ENCODE measurements at regions not wholly inside any gene's neighbourhood (a gene's known extent, or its start where the extent isn't known, plus 50 kb on each side); places are given as distances from the start of the nearest gene placed in this dataset.
A peak's percentile ranks its signal among the peaks of the same experiment; 100 is the strongest.

DNA sequence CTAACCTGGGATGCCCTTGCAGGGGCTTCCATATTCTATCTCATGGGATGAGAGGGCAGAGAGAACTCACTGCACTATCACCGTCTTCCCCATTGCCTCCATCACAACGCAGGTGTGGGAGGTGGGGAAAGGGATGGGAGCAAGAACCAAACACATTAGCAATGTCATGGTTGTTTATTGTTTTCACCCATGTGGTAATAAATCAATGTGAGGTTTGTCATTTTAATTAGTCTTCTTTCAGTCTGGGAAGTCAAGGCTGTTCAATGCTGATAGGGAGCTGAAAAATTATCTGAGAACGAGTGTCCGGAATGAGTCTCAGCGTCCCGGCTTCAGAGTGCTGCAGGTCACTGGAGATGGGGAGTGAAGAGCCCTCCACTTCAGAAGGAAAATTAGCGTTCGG, 268.5 kb downstream of the DUSP10 start:
- no peak for DNase-seq
- in situ Hi-C loops (cut with HindIII; ENCODE audit: low pct_ligation_motif_present, low pct_unique_long_range_greater_than_20kb, low sequenced_read_pairs) = no loop called here

DNA sequence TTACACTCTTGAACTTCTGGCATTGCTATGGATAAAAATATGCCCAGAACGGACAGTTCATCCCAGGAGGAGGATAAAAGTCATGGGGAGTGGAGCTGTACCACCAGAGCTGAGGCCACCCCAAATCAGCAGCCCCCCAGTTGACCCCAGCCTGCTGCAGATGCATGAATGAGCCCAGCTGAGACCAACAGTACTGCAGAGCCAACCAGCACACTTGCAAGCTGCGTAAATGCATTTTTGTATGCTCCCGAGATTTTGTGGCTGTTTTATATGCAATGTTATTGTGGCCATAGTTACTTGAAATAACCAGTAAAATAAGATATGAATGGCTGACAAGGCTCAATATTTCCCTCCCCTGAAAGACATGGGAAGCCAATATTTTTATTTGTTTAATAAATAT, 264.6 kb downstream of the DUSP10 start:
- in situ Hi-C loops (cut with HindIII; ENCODE audit: low pct_ligation_motif_present, low pct_unique_long_range_greater_than_20kb, low sequenced_read_pairs) = no loop called here
- no peak for DNase-seq

DNA sequence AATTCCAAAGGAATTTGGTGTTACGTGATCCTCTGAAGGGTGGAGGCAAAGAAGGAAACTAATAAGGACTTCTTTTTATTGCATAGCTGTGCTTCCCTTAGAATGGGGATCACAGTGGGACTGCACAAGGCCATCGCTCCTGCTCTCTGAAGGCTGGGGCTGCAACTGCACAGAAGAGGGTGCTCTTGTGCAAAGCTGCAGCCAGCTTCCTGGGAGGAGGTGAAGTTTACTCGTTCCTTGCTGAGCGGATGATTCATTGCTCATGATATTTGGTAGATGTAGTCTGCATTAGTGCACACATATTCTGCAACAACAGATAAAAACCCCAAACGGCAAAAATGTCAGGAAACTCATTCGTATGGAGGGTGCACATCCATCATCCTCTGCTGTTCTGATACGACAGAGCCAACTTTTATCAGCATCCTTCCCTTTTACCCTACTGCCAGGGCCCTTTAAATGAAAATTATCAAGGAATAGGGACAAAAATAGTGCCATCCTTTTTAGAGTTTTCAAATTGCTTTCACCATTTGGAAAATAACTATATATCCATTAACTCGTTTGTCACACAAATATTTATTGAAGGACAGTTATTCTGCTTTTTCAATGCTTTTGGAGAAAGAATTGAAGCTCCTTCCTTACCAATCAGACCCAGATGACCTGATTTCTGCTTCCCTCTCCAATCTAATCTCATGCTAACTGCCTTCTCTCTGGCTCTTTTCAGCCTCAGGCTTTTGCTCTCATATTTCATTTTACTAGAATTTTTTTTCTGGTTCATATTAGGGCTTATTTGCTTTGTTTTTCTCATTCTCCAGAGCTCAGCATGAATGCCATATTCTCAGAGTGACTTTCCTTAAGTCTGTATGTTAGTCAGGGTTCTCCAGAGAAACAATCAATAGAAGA, 263.6 kb downstream of the DUSP10 start:
- peak; percentile 86 for DNase-seq
- in situ Hi-C loops (cut with HindIII; ENCODE audit: low pct_ligation_motif_present, low pct_unique_long_range_greater_than_20kb, low sequenced_read_pairs) = no loop called here

DNA sequence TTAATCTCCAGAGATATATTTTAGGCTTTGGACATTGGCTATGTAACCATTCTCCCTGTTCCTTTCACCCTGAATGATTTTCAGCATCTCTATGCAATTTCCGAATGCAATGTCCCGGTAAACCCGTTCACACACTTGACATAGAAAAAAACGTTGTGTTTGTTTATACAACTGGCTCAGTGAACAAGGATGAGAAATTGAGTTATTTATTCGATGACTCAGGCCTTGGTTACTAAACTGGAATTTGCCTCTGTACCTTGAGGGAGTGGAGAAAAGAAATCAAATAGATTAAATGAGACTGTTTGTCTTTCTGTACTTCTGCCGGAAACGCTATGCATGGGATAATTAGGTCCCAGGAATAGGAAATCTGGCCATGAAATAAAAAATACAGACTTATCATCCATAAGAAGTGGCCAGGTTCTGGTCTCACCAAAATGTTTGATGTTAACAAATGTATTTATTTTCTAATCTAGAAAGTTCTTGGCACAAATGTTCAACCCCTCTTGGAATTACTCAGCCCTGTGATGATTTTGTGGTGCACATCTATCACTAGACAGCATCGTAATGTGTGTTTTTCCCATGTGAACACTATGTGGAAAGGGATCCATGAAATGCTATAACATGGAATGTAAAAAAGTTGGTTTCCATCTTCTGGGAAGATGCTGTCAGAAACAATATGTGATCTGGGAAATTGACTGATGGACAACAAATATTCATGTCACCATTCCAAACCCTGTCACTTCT, 253.9 kb downstream of the DUSP10 start:
- in situ Hi-C loops (cut with HindIII; ENCODE audit: low pct_ligation_motif_present, low pct_unique_long_range_greater_than_20kb, low sequenced_read_pairs) = no loop called here
- DNase-seq = peak; percentile 56

DNA sequence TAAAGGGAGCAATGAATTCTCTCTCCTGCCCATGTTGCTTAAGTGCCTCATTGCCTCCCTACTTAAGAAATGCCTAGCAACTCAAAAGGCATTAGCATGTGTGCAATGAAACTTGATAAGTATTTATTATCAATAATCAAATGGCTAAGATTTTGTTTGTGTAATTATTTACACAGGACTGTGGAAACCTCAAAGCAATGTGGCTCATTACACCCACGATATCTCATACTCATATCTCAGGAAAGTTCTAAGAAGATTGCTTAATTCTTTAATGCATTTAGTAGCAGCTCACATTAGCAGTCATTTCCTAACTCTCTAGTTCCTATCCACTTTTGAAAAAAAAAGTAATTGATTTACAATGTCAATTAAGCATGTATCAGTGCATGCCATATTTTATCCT, 253.3 kb downstream of the DUSP10 start:
- in situ Hi-C loops (cut with HindIII; ENCODE audit: low pct_ligation_motif_present, low pct_unique_long_range_greater_than_20kb, low sequenced_read_pairs) = no loop called here
- no peak for DNase-seq

DNA sequence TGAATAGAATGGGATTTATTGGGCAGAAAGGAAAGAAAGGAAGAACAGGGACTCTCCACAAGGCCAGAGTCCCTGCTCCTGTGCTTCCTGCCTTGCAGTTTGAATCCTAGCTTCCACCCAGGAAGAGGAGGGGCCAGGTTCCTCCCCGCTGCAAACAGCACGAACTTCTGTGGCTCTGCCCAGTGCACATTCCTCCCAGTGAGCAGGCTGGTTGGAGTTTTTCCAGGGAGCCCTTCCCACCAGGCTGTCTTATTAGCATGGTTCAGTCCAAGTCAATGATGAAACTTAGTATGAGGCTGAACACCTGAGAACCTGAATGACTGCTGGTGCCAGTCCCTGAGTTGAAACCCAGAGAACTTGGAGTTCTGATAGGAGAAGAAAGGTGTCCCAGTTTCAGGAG, 247.2 kb downstream of the DUSP10 start:
- DNase-seq = no peak
- in situ Hi-C loops (cut with HindIII; ENCODE audit: low pct_ligation_motif_present, low pct_unique_long_range_greater_than_20kb, low sequenced_read_pairs) = no loop called here

DNA sequence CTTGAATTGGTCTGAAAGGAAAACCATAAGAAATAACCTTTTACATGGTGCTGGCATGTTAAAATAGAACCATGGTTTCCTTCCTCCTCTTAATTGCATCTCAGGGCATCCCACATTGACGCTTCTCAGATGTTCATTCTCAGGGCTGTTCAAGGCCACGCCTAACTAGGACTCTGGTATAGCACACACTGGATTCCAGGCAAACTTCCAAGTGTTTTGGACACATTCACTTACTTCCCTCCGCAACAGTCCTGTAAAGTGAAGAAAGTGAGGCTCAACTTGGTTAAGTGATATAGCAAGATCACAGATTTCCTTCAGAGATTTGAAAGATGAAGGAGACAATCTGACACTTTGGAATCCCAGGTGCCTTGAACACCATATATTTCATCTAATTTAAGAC, 244.8 kb downstream of the DUSP10 start:
- no peak for DNase-seq
- in situ Hi-C loops (cut with HindIII; ENCODE audit: low pct_ligation_motif_present, low pct_unique_long_range_greater_than_20kb, low sequenced_read_pairs) = no loop called here

DNA sequence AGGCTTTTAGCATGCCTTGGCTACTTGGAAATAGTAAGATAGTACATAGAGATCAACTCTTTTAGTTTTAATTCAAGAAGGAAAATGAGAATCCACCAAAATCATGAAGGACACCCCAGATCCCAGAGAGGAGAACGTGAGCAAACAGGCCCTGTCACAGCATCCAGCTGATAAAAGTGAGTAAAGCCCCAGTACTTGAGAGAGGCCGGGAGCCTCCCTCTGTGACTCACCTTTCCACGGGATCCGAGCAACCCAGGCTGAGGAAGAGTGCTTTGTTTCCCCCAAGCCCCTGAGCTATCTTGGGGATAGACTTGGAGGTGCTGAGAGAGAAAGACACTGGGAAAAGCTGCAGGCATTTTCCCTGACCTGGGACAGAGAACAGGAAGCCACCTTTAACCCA, 238.6 kb downstream of the DUSP10 start:
- DNase-seq = no peak
- in situ Hi-C loops (cut with HindIII; ENCODE audit: low pct_ligation_motif_present, low pct_unique_long_range_greater_than_20kb, low sequenced_read_pairs) = no loop called here

DNA sequence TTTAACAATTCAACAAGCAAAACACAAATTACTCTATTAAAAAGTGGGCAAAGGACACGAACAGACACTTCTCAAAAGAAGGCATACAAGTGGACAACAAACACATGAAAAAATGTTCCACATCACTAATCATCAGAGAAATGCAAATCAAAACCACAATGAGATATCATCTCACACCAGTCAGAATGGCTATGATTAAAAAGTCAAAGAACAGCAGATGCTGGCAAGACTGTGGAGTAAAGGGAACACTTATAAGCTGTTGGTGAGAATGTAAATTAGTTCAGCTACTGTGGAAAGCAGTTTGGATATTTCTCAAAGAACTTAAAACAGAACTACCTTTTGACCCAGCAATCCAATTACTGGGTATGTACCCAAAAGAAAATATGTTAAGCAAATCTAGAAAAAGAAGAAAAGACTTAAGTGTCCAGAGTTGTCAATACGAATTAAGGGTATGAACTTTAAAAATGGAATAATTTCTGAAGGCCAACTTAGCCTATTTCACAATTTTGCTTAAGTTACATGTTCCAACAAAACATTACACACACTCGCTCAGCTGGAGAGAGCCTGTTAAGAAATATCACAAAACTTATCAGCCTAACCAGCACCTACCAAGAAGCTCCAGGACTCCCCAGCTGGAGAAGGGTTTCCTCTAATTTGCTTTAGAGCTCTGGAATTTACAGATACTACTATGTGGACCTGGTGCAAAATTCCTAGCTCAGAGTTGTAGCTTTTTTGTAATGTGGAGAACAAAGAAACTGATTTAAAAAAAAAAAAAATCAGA, 232.1 kb downstream of the DUSP10 start:
- in situ Hi-C loops (cut with HindIII; ENCODE audit: low pct_ligation_motif_present, low pct_unique_long_range_greater_than_20kb, low sequenced_read_pairs) = no loop called here
- no peak for DNase-seq

DNA sequence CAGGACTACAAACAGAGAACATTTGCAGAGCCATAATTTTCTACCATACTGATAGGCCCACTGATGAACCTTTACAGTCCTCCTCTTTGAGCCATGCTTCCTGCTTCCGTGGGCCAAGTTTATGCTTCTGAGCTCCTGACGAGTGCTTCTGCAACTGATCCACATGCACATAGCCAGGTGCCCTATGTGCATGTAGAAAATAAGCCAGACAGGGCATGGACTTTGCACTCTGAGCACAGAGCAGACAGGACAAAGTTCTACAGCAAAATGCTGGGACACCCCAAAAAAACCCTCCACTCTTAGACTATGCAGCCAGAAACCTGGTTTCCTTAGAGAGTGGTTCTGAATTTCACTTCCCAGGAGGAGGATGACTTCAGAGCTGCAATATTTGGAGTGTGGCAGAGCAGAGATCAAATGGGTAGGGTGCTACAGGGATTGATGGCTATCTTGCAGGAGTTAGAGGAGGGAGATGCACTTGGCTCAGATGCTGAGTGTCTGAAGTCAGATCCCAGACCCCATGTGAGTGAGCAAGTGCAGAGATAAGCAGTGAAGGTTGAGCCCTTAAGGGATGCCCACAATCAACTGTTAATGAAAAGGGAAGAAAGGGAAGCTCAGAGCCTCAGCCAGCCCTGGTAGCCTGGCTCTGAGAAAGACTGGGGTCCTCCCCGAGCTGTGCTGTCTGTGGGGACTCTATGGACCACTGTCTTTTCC, 230.9 kb downstream of the DUSP10 start:
- in situ Hi-C loops (cut with HindIII; ENCODE audit: low pct_ligation_motif_present, low pct_unique_long_range_greater_than_20kb, low sequenced_read_pairs) = no loop called here
- no peak for DNase-seq

DNA sequence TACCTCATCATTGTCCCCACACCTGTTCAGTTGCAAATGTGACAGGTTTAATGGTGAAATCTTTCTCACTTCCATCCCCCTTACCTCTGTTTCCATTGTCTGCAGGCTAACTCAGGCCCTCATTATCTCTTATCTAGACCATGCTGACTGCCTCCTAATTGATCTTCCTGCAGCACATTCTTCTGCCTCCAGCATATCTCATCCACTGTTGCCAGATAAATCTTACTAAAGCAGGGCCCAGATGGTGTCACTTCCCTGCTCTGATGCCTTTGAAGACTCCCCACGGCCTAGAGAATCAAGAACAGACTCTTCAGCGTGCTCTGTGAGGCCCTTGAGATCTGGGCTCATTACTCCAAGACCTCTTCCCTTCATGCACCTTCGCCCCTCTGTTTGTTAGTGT, 230.1 kb downstream of the DUSP10 start:
- DNase-seq = no peak
- in situ Hi-C loops (cut with HindIII; ENCODE audit: low pct_ligation_motif_present, low pct_unique_long_range_greater_than_20kb, low sequenced_read_pairs) = no loop called here

DNA sequence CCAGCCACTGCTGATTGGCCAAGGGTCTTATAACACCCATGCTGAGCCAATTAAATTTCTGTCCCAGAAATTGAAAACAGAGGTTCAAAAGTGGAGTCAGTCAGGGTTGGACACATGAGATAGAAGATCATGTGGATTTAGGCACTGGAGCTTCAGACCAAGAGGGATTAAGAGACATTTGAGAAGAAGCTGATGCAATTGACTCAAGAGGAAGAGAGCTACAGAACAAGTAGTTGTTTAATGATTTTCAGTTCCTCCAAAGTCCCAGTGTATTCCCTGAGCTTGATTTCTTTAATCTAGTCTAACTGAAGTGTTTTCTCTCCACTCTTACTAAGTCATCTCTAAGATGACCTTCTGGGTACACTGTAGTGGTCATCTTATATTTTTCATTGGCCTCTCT, 227.1 kb downstream of the DUSP10 start:
- in situ Hi-C loops (cut with HindIII; ENCODE audit: low pct_ligation_motif_present, low pct_unique_long_range_greater_than_20kb, low sequenced_read_pairs) = no loop called here
- no peak for DNase-seq

DNA sequence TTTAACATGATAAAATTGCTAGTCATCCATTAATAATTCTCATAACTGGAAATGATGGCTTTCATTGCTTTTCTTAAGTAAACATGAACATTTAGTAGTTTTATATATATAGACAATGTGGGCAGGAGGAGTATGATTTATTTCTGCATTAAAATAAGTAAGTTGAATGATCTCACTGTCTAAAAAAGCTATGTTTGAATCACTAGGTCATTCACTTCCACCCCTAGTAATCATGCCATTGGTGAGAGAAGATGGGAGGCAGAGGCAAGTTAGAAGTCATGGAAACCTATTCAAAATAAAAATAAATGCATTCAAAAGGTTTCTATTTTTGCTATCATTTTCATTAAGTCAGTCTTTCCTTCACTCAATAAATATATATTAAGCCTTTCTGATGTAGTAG, 226.4 kb downstream of the DUSP10 start:
- in situ Hi-C loops (cut with HindIII; ENCODE audit: low pct_ligation_motif_present, low pct_unique_long_range_greater_than_20kb, low sequenced_read_pairs) = no loop called here
- DNase-seq = no peak

DNA sequence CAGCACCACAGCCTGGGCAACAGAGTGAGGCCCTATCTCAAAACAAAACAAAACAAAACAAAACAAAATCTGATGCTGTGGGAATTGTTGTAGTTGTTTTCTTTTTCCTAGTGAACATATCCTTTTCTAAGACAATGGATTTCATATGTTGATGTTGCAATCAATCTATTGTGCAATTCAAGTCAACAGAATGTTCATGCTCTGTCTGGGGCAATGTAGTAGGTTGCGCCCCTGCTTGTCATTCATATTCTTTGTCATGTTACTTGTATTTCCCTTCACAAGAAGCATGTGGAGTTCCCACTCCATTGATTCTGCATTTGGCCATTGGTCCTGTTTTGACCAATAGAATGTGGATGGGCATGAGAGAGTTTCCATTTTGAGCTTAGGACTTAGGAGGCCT, 223.9 kb downstream of the DUSP10 start:
- DNase-seq = no peak
- in situ Hi-C loops (cut with HindIII; ENCODE audit: low pct_ligation_motif_present, low pct_unique_long_range_greater_than_20kb, low sequenced_read_pairs) = no loop called here

DNA sequence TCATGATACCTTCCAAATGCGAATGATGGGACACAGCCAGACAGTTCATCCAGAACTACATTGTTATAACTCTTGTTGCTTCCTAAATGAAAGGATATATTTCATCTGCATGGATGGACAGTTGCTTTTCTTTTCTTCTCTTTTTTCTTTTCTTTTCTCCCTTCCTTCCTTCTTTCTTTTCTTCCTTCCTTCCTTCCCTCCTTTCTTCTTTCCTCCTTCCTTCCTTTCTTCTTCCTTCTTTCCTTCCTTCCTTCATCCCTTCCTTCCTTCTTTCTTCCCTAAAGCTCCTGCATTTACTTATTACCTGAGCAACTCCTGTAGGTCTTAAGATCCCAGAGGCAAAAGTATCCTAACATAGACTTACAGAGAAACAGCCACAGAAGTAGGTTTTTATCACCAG, 221.6 kb downstream of the DUSP10 start:
- in situ Hi-C loops (cut with HindIII; ENCODE audit: low pct_ligation_motif_present, low pct_unique_long_range_greater_than_20kb, low sequenced_read_pairs) = no loop called here
- no peak for DNase-seq

DNA sequence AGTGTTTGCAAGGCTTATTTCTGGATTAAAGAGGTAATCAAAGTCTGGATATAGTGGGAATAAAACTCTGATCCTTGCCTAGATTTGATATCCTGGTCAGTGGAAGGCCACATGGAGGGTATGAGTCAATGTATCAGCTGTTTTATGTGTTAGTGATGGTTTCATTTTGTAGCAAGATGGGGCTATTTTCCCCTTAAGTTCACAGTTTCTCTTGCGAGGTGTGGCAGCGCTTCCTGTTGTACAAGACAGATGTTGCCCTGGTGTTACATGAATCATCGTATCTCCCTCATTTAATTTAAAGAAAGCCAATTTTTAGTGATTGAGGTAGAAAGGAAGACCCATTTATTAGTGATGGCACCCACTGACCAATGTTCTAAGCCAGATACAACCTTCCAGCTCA, 220.2 kb downstream of the DUSP10 start:
- DNase-seq = no peak
- in situ Hi-C loops (cut with HindIII; ENCODE audit: low pct_ligation_motif_present, low pct_unique_long_range_greater_than_20kb, low sequenced_read_pairs) = no loop called here

DNA sequence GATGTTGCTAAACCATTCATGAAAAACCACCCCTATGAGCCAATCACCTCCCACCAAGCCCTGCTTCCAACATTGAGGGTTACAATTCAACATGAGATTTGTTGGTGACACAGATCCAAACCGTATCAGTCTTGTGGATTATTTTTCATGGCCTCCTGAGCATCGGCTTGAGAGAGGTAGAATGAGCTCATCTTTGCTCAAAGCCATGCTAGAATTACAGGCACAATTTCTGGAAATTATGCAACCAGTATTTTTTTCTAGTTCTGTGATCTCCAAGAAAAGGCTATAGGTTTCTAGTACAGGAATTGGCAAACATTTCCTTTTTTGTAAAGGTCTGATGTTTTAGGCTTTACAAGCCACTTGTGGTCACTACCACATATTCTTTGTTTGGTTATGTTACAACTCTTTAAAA, 219.4 kb downstream of the DUSP10 start:
- in situ Hi-C loops (cut with HindIII; ENCODE audit: low pct_ligation_motif_present, low pct_unique_long_range_greater_than_20kb, low sequenced_read_pairs) = no loop called here
- DNase-seq = no peak

DNA sequence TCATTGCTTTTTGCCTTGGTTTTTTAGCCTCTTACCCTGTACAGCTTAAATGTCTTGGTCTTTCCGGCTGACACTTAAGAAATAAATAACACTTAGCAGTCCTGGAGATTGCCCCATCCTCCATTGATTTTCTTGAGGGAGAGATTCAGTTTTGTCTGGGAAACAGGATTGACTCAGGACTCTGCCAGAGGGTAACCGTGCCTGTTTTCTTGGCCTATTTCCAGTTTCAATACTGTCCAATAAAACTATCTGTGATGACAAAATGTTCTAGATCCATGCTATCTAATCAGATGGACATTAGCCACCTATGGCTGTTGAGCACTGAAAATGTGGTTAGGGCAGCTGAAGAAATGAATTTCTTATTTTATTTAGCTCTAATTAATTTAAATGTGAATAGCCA, 216.1 kb downstream of the DUSP10 start:
- DNase-seq = no peak
- in situ Hi-C loops (cut with HindIII; ENCODE audit: low pct_ligation_motif_present, low pct_unique_long_range_greater_than_20kb, low sequenced_read_pairs) = no loop called here

DNA sequence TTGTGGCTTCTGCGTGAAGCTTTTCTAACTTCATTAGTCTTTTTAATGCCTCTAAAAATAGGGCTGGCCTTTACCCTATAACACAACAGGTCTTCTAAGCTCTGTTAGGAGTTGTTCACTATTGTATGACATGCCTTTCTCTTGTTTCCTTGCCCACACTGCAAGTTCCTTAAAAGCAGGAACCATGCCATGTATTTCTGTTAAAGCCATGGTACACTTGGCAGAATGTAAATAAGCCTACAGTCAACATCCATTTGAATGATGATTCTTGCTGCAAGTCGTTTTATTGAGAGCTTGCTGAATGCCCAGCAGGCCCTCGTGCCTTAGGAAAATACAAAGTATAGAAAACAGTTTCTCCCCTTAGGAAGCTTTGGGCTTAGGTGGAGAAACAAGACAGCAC, 214.6 kb downstream of the DUSP10 start:
- DNase-seq = no peak
- in situ Hi-C loops (cut with HindIII; ENCODE audit: low pct_ligation_motif_present, low pct_unique_long_range_greater_than_20kb, low sequenced_read_pairs) = no loop called here

All from ACHN (cell line).